GM18868 (cell line): ENCODE measurements at regions not wholly inside any gene's neighbourhood (a gene's known extent, or its start where the extent isn't known, plus 50 kb on each side); places are given as distances from the start of the nearest gene placed in this dataset.

ENCODE experiments used
- ATAC-seq: cut with Tn5 transposase; IDR thresholded peaks from one replicate; pipeline ENCODE4 v1.9.1; 2021; ENCODE audit warnings: mild to moderate bottlenecking, moderate library complexity; ENCODE audit not compliant: unreplicated experiment

DNA sequence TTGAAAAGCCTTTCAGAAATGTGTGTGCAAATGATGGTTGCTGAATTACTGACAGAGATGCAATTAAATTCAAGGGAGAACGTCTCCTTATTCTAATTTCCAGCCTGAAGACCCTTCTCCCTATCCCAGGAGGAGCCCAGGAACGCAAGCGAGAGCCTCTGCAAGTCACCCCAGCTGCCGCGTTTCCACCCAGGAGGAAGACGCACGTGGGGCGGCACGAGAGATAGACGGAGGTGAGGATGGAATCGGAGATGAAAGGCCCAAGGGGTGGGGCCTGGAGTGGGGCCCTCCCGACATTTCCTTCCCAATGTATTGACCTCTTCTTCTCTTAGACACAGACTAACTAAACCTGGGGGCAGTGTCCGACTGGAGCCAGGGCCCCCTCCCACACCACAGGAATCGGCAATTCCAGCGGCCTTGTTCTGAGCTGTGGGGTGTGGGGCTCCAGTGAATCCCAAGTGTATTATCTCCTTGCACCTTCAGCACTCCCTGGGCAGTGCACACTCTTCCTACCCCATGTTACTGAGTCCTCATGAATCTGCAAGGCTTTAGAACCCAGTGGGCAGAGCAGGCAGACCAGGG lies 322.5 kb downstream of the AJAP1 start:
- ATAC-seq = no peak

DNA sequence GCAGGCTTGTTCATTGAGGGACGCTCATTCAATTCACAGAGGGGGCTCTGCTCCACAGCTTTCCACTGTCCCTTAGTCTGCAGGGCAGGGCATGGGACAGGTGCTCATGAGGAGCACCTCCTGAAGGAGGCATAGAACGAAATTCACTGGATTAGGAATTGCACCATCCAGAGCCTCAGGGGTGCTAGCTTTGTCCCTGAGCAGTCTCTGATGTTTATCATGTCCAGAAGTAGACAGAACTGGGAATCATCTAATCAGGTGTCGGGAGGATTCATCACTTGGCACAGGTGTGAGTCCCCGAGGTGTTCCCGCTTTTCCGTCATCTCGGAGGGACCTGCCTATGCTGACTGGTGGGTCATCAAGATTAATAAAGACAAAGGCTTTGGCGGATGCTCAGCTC lies 321.4 kb downstream of the AJAP1 start:
- no peak for ATAC-seq

GRCh38 chr1:4974981-4975685 lies 320.7 kb downstream of the AJAP1 start:
- ATAC-seq = no peak

DNA sequence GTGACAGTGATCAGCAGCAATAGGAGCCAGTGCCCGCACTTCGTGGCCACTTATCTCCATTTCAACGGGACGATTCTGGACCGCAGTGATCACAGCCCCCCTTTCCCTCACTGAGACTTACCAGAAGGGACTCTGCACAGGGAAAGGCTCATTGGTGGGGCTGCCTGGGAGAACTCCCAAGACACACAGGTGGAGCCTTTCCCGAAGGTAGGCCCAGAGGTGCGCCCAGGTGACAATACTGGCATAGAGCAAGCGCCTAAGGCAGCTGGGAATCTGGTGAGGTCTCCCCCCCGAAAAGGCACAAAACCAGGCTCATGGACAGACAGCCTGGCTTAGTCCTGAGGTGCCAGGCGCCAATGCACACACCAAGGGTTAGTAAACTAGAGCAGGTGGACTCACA lies 318.9 kb downstream of the AJAP1 start:
- no peak for ATAC-seq

DNA sequence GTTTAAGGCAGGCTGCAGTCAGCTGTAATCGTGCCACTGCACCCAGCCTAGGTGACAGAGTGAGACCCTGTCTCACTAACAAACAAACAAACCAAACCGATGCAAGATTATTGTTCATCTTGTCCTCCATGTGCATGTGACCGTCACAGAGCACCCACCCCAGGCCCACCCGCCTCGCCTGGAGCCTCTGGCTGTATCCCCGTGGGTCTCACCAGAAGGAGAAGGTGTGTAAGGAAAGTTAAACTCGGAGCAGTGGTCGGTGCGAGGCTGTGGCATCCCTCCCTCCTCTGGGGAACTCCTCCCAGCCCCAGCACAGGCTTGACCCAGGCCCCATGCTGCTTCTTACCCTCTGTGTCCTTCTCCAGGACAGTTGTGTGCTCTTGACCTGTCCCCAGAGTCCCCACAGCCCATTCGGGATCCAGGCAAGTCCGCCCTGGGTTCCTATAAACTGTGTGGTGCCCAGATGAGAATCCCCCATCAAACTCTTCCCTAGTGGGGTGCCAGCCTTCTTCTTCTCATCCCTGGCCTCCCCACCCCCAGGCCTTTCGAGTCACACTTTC lies 318.4 kb downstream of the AJAP1 start:
- no peak for ATAC-seq

DNA sequence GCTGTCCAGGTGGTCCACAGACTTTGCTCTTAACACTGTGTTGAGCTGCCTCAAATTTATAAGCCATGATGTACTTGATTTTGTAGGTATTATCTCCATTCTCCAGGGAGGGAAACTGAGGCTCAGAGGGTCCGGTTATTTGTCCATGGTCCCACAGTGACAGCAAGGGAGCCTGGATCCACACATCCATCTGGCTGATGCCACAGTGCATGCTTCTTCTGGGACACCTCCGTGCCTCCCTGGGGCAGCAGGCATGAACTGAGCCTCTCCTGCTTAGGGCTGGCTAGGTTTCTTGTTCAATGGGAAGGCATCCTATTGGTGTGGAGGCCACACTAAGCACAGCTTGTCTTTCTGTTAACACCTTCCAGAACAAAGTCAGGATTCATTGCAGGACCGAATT lies 317.3 kb downstream of the AJAP1 start:
- ATAC-seq = no peak

GRCh38 chr1:4970532-4970931 lies 316.1 kb downstream of the AJAP1 start:
- ATAC-seq = no peak

DNA sequence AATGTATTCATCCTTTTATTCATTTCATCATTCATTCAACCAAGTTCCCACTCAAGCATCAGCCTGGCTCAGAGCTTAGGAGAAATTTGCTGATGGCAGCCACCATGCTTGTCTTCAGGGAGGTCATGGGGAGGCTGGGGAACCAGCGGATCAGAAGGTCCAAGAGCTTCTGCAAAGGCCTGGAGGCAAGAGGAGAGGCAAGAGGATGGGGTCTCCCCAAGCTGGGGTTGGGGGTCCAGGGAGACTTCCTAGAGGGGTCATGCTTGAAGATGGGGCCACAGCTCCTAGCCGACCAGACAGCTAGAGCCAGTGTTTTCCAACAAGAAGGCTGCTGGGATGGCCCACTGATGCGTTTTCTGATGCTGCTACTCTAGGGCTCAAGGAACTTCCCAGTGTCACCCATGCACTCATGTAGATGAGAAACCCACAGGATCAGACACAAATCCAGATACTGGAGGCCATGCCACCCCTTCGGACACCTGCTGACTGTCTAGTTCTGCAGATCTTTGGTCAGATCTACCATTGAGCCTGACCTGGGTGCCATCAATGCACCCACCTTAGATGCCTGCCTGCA lies 315.2 kb downstream of the AJAP1 start:
- no peak for ATAC-seq

- no peak for ATAC-seq
Observed at GRCh38 chr1:4965346-4966075, 311.1 kb downstream of the AJAP1 start.

GRCh38 chr1:4964634-4965345 lies 310.4 kb downstream of the AJAP1 start:
- ATAC-seq = no peak

DNA sequence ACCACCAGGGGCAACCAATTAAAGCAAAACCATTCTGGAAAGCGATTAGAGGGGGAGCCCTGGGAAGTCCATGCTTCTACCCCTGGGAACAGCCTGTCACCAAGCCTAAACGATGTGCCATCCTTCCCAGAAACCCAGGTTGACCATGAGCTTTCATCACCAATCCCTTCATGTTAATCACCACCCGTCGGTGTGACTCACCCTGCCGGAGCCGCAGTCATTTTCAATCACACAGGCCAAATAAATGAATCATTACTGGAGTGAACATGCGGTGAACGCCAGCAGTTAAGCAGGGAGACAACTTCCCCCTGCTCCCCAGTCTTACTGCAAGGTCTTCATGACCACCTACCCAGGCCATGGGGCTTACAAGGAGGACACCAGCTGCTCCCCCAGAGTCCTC lies 308.8 kb downstream of the AJAP1 start:
- ATAC-seq = no peak

DNA sequence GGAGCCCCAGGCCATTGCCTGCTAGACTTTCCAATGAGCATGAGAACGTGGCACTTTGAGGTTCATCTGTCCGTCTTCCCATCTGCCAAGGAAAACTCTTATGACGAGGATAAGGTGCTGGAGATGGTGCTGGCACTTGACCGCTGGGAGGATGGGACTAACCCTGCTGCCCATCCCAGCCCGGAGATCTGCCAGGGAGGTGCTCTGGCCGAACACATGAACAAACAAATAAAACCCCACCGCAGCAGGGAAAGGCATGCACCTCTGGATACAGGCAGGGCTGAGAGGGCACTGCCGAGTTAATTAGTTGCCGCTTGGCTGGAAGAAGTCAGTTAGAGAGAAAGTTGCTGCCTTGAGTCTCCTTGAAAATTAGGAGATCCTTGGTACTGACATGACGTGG lies 308.4 kb downstream of the AJAP1 start:
- no peak for ATAC-seq

GRCh38 chr1:4961935-4962645 lies 307.7 kb downstream of the AJAP1 start:
- no peak for ATAC-seq

GRCh38 chr1:4960782-4961475 lies 306.5 kb downstream of the AJAP1 start:
- ATAC-seq = no peak

DNA sequence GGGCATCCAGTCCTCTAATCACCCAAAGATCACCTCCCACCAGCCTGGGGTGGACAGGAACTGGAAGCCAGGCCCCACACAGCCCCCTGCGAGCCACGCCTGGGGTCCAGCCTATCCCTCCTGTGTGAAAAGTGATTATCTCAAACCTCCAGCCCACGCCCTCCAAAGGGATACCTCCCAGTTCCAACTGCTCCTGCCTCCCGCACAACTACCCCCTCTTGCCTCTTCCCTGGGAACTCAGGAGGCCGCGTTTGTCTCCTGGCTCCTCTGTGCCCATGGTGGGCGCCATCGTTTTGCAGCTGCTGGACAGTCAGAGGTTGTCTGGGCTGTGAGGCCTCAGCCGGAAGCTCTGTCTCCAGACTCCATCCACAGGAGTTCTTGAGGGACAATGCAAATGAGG lies 305.9 kb downstream of the AJAP1 start:
- ATAC-seq = no peak

DNA sequence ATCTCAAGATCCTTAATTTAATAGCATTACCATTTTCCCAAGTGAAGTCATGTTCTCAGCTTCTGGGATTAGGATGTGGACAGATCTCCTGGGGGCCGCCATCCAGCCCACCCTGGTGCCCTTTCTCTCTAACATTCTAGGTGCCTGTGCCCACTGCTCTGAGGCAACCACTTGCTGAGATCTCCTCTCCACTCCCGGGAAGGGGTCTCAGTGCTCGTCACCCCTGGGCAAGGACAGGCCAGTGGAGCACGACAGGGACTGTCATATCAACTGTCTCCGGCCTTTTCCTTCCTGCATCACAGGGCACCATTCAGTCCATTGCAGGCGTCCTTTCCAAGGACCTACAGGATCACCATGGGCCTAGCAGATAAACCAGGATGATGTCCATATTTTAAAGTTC lies 304.8 kb downstream of the AJAP1 start:
- ATAC-seq = no peak

DNA sequence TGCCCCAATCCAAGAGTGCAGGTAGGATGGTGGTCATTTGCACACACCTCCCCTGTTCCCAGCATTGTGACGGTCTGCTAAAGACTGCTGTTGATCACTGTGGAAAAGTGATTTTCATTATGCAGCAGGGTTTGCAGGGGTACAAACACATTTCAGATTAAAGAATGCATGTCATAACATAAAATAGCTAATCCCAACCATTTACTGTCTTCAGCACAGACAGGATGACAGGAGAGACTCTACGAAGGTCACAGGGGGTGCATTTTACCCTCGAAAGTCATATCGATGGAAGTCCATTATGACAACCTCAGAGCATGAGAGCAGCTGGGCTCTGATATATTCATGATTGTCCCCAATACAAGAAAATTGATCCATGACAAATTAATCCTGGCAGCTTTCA lies 302.6 kb downstream of the AJAP1 start:
- no peak for ATAC-seq

GRCh38 chr1:4954392-4954791 lies 300.0 kb downstream of the AJAP1 start:
- no peak for ATAC-seq

DNA sequence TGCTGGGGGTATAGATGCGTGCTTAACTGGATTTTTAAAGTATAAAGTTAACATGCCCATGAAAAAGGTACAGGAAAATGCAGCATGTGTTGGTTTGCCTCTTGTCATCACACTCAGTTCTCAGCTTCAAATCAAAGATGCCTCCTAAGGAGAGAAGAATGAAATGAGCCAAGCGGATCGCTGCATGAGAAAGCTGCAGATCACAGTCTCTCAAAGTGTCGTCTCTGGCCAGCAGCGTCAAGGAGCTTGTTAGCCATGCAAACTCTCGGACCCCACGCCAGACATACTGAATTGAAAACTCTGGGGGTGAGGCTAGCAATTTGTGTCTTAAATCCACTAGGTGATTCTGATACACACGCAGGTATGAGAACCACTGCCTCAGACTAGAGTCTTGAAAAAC lies 297.2 kb downstream of the AJAP1 start:
- ATAC-seq = no peak

- no peak for ATAC-seq
Observed at GRCh38 chr1:4946343-4946742, 291.9 kb downstream of the AJAP1 start.
